ENCODE measurements at regions not wholly inside any gene's neighbourhood (a gene's known extent, or its start where the extent isn't known, plus 50 kb on each side); places are given as distances from the start of the nearest gene placed in this dataset.
"Not testable (repeated sequence)": the region's sequence is repeated elsewhere in the genome, so short reads cannot be mapped to it uniquely, and the experiment has no call there.

GRCh38 chr7:47185839-47186238 lies 396.1 kb downstream of the TNS3 start:
- peak overlapping the region; percentile 51 to 94 (median 82) for H3K4me2 ChIP-seq
- peak overlapping the region in 7 of 11 experiments; percentile 1 to 64 (median 37); a peak in 13 of 22 replicates for H3K27ac ChIP-seq
- no peaks in the 10 kb centered on the region for H3K9me3 ChIP-seq (replicated peaks in 1 of 11)
- H3K9ac ChIP-seq: peak overlapping the region in 3 of 11 experiments; percentile 24 to 51 (median 34); a peak in 5 of 22 replicates
- 0 out of 20 replicates have a peak overlapping the region, but pooled peaks of 1 of the 10 experiments have one; percentile 14 for H3K4me3 ChIP-seq
- H3K4me1 ChIP-seq: peaks cover 34 to 100% (median 93%) of the 10 kb centered on the region in 10 experiments
- TF ChIP-seq Cebpa-rat (IDR thresholded peaks at IDR 0.05): no peak
- peaks cover 0 to 8% (median 0%) of the 10 kb centered on the region in 11 experiments; a peak in 1 of 22 replicates for H4K20me1 ChIP-seq
- no peaks in the 10 kb centered on the region for H3K36me3 ChIP-seq
- no peaks in the 10 kb centered on the region for H3K27me3 ChIP-seq

GRCh38 chr7:47185170-47185569 lies 396.7 kb downstream of the TNS3 start:
- peaks cover 0 to 8% (median 0%) of the 10 kb centered on the region in 11 experiments; a peak in 1 of 22 replicates for H4K20me1 ChIP-seq
- peak overlapping the region; percentile 51 to 94 (median 82) for H3K4me2 ChIP-seq
- H3K4me1 ChIP-seq: peaks cover 39 to 100% (median 93%) of the 10 kb centered on the region in 10 experiments
- H3K27me3 ChIP-seq: no peaks in the 10 kb centered on the region
- H3K36me3 ChIP-seq: no peaks in the 10 kb centered on the region
- H3K9me3 ChIP-seq (replicated peaks in 1 of 11): no peaks in the 10 kb centered on the region
- no peak for TF ChIP-seq Cebpa-rat (IDR thresholded peaks at IDR 0.05)
- H3K27ac ChIP-seq: peak overlapping the region in 7 of 11 experiments; percentile 9 to 64 (median 37); a peak in 10 of 22 replicates
- peak overlapping the region in 5 of 11 experiments; percentile 21 to 51 (median 34); a peak in 5 of 22 replicates for H3K9ac ChIP-seq
- 0 out of 20 replicates have a peak overlapping the region, but pooled peaks of 1 of the 10 experiments have one; percentile 2 for H3K4me3 ChIP-seq

DNA sequence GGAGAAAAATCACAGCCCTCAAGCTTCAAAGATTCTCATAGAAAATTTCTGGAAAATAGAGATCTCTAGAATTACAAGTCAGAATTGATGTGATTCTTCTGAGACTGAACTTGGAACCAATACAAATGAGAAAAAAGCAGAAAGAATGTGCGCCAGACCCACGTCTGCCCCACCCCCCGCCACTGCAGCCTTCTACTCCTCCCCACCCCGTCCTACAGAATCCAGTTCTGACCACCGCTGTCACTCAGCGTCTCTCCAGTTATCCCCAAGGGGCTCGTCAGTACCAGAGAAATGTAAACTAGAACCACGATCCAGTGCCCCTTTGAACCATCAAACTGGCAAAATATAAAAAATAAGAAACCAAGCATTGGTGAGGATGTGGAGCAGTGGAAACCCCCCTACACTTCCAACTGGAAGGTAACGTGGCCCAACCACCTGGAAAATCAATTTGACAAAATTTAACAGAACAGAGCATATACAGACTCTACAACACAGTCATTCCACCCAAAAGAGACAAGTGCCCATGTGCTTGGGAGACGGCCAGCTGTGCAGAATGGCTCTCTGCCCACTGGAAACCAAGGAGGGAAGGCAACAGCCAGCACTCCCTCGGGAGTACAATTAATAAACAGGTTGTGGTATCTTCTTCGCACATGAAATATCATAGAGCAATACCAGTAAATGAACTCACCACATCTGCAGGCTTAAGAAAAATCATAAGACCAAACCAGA lies 397.9 kb downstream of the TNS3 start:
- Histone ChIP-seq H3K36me3 (no peaks in the 10 kb centered on the region), H3K27me3 (no peaks in the 10 kb centered on the region), H3K4me1 (peaks cover 39 to 94% (median 86%) of the 10 kb centered on the region in 10 experiments), H4K20me1 (peaks cover 0 to 8% (median 0%) of the 10 kb centered on the region in 11 experiments; a peak in 1 of 22 replicates), H3K27ac (no peak overlapping the region; a peak in 1 of 22 replicates), H3K4me3 (peak overlapping the region in 2 of 10 experiments; percentile 26 to 40; a peak in 3 of 20 replicates), H3K9ac (0 out of 22 replicates have a peak overlapping the region, but pooled peaks of 3 of the 11 experiments have one; percentile 12 to 26 (median 25)), H3K9me3 (replicated peaks in 1 of 11) (no peaks in the 10 kb centered on the region), H3K4me2 (peak overlapping the region; percentile 26 to 94 (median 82); a peak in 21 of 22 replicates)
- no peak for TF ChIP-seq Cebpa-rat (IDR thresholded peaks at IDR 0.05)

- Histone ChIP-seq H3K4me1 (peaks cover 33 to 72% (median 64%) of the 10 kb centered on the region in 10 experiments), H3K27ac (no peak overlapping the region)
- no peak for TF ChIP-seq Cebpa-rat (IDR thresholded peaks at IDR 0.05)
These were observed 400.1 kb downstream of the TNS3 start for GRCh38 chr7:47181746-47182361.

GRCh38 chr7:47180516-47180826 lies 401.4 kb downstream of the TNS3 start:
- Histone ChIP-seq H3K36me3 (no peaks in the 10 kb centered on the region), H3K4me3 (no peak overlapping the region), H3K9me3 (replicated peaks in 1 of 11) (peaks cover 18 to 32% (median 27%) of the 10 kb centered on the region in 11 experiments), H3K27ac (no peak overlapping the region), H3K4me1 (peaks cover 26 to 58% (median 50%) of the 10 kb centered on the region in 10 experiments), H3K4me2 (peak overlapping the region; percentile 23 to 93 (median 53); a peak in 21 of 22 replicates), H3K27me3 (no peaks in the 10 kb centered on the region), H3K9ac (peak overlapping the region in 1 of 11 experiments; percentile 17; a peak in 1 of 22 replicates), H4K20me1 (no peaks in the 10 kb centered on the region)
- TF ChIP-seq Cebpa-rat (IDR thresholded peaks at IDR 0.05): no peak

More at GRCh38 chr7:47181746-47182361, 400.1 kb downstream of the TNS3 start:
- no peak overlapping the region for H3K4me3 ChIP-seq
- peak overlapping the region in 4 of 11 experiments; percentile 8 to 93 (median 76); a peak in 5 of 22 replicates for H3K4me2 ChIP-seq
- no peak overlapping the region for H3K9ac ChIP-seq
- H3K27me3 ChIP-seq: no peaks in the 10 kb centered on the region
- peaks cover 0 to 8% (median 0%) of the 10 kb centered on the region in 11 experiments; a peak in 1 of 22 replicates for H4K20me1 ChIP-seq
- no peaks in the 10 kb centered on the region for H3K36me3 ChIP-seq
- peaks cover 4 to 19% (median 13%) of the 10 kb centered on the region in 11 experiments; a peak in 21 of 22 replicates for H3K9me3 ChIP-seq (replicated peaks in 1 of 11)

DNA sequence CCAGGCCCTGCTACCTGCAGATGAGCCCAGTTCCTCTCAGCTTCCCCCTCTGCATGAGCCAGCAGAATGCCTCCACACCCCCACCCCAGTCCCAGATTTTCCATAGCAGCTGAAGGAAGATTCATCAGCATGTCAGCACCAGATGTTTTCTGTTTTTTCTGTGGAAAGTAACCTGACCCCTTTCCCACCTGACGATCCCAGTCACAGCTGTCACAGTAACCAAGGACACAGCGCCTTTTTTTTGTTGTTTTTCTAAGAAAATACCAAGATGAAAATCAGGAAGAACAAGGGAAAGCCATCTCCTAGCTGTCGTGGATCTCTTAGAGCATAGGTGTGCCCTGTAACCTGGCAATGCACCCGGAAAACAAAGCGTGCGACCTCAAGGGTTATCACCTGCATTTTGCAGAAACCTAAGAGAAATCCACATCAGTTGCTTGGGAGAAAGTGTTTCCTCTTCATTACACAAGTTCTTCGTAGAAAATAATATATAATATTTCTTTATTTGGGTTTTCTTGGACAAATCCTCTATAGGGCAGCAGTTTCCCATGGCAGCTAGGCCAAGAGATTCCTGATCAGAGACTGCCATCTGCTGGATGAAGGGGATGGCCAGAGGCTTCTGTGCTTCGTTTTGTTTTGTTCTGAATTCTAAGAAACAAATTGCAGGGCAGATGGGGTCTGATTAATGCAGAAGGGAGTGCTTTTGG lies 401.9 kb downstream of the TNS3 start:
- Histone ChIP-seq H3K9ac (no peak overlapping the region), H3K27ac (no peak overlapping the region), H3K27me3 (no peaks in the 10 kb centered on the region), H3K4me3 (no peak overlapping the region), H3K4me2 (peak overlapping the region; percentile 23 to 93 (median 53); a peak in 21 of 22 replicates), H3K36me3 (no peaks in the 10 kb centered on the region), H3K9me3 (replicated peaks in 1 of 11) (peaks cover 22 to 37% (median 31%) of the 10 kb centered on the region in 11 experiments), H4K20me1 (no peaks in the 10 kb centered on the region), H3K4me1 (peaks cover 21 to 53% (median 45%) of the 10 kb centered on the region in 10 experiments)
- TF ChIP-seq Cebpa-rat (IDR thresholded peaks at IDR 0.05): no peak

DNA sequence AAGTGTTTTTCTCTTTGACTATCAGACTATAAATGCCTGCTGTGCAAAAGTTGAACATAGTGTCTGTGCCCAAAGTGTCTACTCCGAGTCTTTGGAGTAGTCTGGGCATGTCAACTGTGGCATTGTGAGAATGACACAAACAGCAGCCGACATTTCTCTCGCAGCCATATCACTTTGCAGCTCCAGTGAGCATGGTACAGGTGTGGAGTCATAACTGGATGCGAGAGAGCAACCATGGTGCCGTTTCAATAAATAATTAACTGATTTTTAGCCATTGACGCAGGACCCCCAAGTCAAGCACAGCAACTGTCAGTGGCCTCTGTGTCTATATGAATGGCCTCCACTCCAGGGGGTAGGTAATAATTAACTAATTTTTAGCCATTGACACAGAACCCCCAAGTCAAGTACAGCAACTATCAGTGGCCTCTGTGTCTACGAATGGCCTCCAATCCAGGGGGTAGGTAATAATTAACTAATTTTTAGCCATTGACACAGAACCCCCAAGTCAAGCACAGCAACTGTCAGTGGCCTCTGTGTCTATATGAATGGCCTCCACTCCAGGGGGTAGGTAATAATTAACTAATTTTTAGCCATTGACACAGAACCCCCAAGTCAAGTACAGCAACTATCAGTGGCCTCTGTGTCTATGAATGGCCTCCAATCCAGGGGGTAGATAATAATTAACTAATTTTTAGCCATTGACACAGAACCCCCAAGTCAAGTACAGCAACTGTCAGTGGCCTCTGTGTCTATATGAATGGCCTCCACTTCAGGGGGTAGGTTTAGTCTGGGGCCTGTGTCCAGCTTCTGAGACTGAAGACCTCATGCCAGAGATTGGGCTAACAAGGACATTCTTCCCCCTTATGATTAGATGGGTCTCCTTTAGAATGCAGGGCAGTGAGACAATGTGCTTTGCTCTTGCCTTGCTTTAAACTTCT lies 409.0 kb downstream of the TNS3 start:
- H3K4me2 ChIP-seq, H3K9ac ChIP-seq, H3K4me1 ChIP-seq: not testable (repeated sequence)

GRCh38 chr7:47170516-47170915 lies 411.4 kb downstream of the TNS3 start:
- no peaks in the 10 kb centered on the region for H4K20me1 ChIP-seq
- H3K9ac ChIP-seq: no peak overlapping the region
- no peaks in the 10 kb centered on the region for H3K27me3 ChIP-seq
- H3K4me1 ChIP-seq: peaks cover 0 to 6% (median 4%) of the 10 kb centered on the region in 10 experiments; a peak in 5 of 20 replicates
- TF ChIP-seq Cebpa-rat (IDR thresholded peaks at IDR 0.05): no peak
- H3K27ac ChIP-seq: no peak overlapping the region
- no peak overlapping the region for H3K4me3 ChIP-seq
- H3K36me3 ChIP-seq: no peaks in the 10 kb centered on the region
- peaks cover 2 to 7% (median 5%) of the 10 kb centered on the region in 11 experiments; a peak in 19 of 22 replicates for H3K9me3 ChIP-seq (replicated peaks in 1 of 11)
- no peak overlapping the region for H3K4me2 ChIP-seq

More for the DNA sequence above, 409.0 kb downstream of the TNS3 start:
- not testable (repeated sequence) for H3K27me3 ChIP-seq, H4K20me1 ChIP-seq, H3K4me3 ChIP-seq, H3K27ac ChIP-seq, H3K36me3 ChIP-seq
- peaks cover 22 to 31% (median 28%) of the 10 kb centered on the region in 11 experiments for H3K9me3 ChIP-seq (replicated peaks in 1 of 11)
